SK-N-SH (cell line): ENCODE measurements at regions not wholly inside any gene's neighbourhood (a gene's known extent, or its start where the extent isn't known, plus 50 kb on each side); places are given as distances from the start of the nearest gene placed in this dataset.

ENCODE experiments used
- CTCF ChIA-PET: fragments of 300-600, 350-600 bp; formaldehyde crosslinking; extraction: SDS; loops from one replicate; lab custom pipeline; 2021; lab: Yijun Ruan, JAX
- POLR2A ChIA-PET: fragments of 350-600 bp; sonication (Branson Sonifier 250); formaldehyde crosslinking; extraction: SDS; loops from one replicate; lab custom pipeline; 2020; ENCODE audit warnings: antibody characterized with exemption, inconsistent platforms; lab: Yijun Ruan, JAX
- DNase-seq: peaks from one replicate; pipeline ENCODE4 v3.0.0; 2012
- H2AFZ ChIP-seq: fragments of 200-600 bp; sonication (generic); 2 replicates; pipeline ENCODE4 v1.8.1; 2016; ENCODE audit warnings: antibody characterized with exemption, mild to moderate bottlenecking, low read depth
- H3F3A ChIP-seq: fragments of 200-600 bp; sonication (generic); replicated peaks from 2 replicates; pipeline ENCODE3; 2016; ENCODE audit warnings: antibody characterized with exemption, mild to moderate bottlenecking; ENCODE audit not compliant: insufficient read depth
- H3K27ac ChIP-seq, 2 experiments: fragments of 200-500 bp in 1 of 2; fragments of 200-600 bp in 1 of 2; sonication (Bioruptor generic) in 1 of 2; sonication (generic), shearing (Covaris generic) in 1 of 2; 2 replicates each; pipeline versions ENCODE4 v1.5.1 to v1.6.1; 2014 to 2016; ENCODE audit warnings: low read depth in 2 of 2, inconsistent platforms in 1 of 2, low read length in 1 of 2, mild to moderate bottlenecking in 1 of 2, mixed read lengths in 1 of 2
- H3K27me3 ChIP-seq: fragments of 200-600 bp; sonication (generic), shearing (Covaris generic); 2 replicates; pipeline ENCODE4 v1.6.1; 2016; ENCODE audit warnings: mixed run types; ENCODE audit not compliant: insufficient read depth
- H3K36me3 ChIP-seq, 2 experiments: fragments of 200-500 bp in 1 of 2; fragments of 200-600 bp in 1 of 2; sonication (Bioruptor generic) in 1 of 2; sonication (generic) in 1 of 2; replicated peaks in 1 of 2; 2 replicates each; pipeline versions ENCODE3 to v1.5.1; 2014 to 2016; ENCODE audit warnings: low read length in 1 of 2, mild to moderate bottlenecking in 1 of 2; ENCODE audit not compliant: insufficient read depth in 2 of 2, control insufficient read depth in 1 of 2
- H3K4me1 ChIP-seq, 2 experiments: fragments of 200-500 bp in 1 of 2; fragments of 200-600 bp in 1 of 2; sonication (Bioruptor generic) in 1 of 2; sonication (generic), shearing (Covaris generic) in 1 of 2; 2 replicates each; pipeline versions ENCODE4 v1.5.1 to v1.6.1; 2014 to 2016; ENCODE audit warnings: low read depth in 1 of 2, low read length in 1 of 2, mixed run types in 1 of 2; ENCODE audit not compliant: insufficient read depth in 2 of 2, control insufficient read depth in 1 of 2
- H3K4me2 ChIP-seq: fragments of 200-600 bp; sonication (generic), shearing (Covaris generic); 2 replicates; pipeline ENCODE4 v1.6.1; 2017; ENCODE audit warnings: mixed run types
- H3K4me3 ChIP-seq, 2 experiments: fragments of 200-500 bp in 1 of 2; fragments of 200-600 bp in 1 of 2; sonication (Bioruptor generic) in 1 of 2; sonication (generic), shearing (Covaris generic) in 1 of 2; 2 replicates each; pipeline versions ENCODE4 v1.5.1 to v1.8.1; 2014 to 2016; ENCODE audit warnings: low read depth in 2 of 2, inconsistent platforms in 1 of 2, low read length in 1 of 2, mild to moderate bottlenecking in 1 of 2, mixed read lengths in 1 of 2, moderate library complexity in 1 of 2
- H3K79me2 ChIP-seq: fragments of 200-600 bp; sonication (generic); 2 replicates; pipeline ENCODE4 v1.8.1; 2017; ENCODE audit warnings: mild to moderate bottlenecking; ENCODE audit not compliant: insufficient read depth
- H3K9ac ChIP-seq: fragments of 200-600 bp; sonication (generic); 2 replicates; pipeline ENCODE4 v1.6.1; 2017; ENCODE audit warnings: mixed run types
- H3K9me2 ChIP-seq: fragments of 200-600 bp; sonication (generic); 2 replicates; pipeline ENCODE4 v1.6.1; 2017; ENCODE audit warnings: mixed run types
- H3K9me3 ChIP-seq: fragments of 200-600 bp; sonication (generic); 2 replicates; pipeline ENCODE4 v1.6.1; 2017; ENCODE audit warnings: mixed run types, mild to moderate bottlenecking, moderate library complexity
- H4K20me1 ChIP-seq: fragments of 200-600 bp; sonication (generic); 2 replicates; pipeline ENCODE4 v1.6.1; 2017; ENCODE audit warnings: mild to moderate bottlenecking, mixed run types; ENCODE audit not compliant: insufficient read depth
- CHD2 ChIP-seq: fragments of 150-350 bp; IDR thresholded peaks from 2 replicates; pipeline ENCODE4 v1.6.1; 2018; ENCODE audit warnings: low read length; ENCODE audit not compliant: partially characterized antibody
- CTCF ChIP-seq: fragments of 200-600 bp; sonication (generic); IDR thresholded peaks from 2 replicates; pipeline ENCODE4 v1.6.1; 2017; ENCODE audit warnings: antibody characterized with exemption, mild to moderate bottlenecking, moderate library complexity
- ELF1 ChIP-seq: IDR thresholded peaks from 2 replicates; pipeline ENCODE4 v1.4.0; 2012
- EZH2phosphoT487 ChIP-seq: fragments of 200-600 bp; sonication (generic); IDR thresholded peaks from 2 replicates; pipeline ENCODE4 v1.6.1; 2017; ENCODE audit warnings: low read depth, mixed run types, mild to moderate bottlenecking, antibody characterized with exemption, moderate library complexity, borderline replicate concordance
- FOXM1 ChIP-seq: IDR thresholded peaks from 2 replicates; pipeline ENCODE4 v1.4.0; 2012; ENCODE audit warnings: low read depth, mild to moderate bottlenecking
- GATA2 ChIP-seq: sonication (generic); formaldehyde crosslinking; IDR thresholded peaks from 2 replicates; pipeline ENCODE4 v1.5.0; 2020; ENCODE audit warnings: mild to moderate bottlenecking, missing genetic modification reagents
- IRF3 ChIP-seq: fragments of 150-350 bp; IDR thresholded peaks from 2 replicates; pipeline ENCODE4 v1.6.1; 2016; ENCODE audit warnings: mild to moderate bottlenecking, low read depth, low read length
- MAX ChIP-seq: IDR thresholded peaks from 2 replicates; pipeline ENCODE4 v1.4.0; 2012; ENCODE audit warnings: low read depth
- MXI1 ChIP-seq: IDR thresholded peaks from 2 replicates; pipeline ENCODE4 v1.6.1; 2012; ENCODE audit warnings: mild to moderate bottlenecking, low read depth, low read length, improper control_type of control experiment
- NRF1 ChIP-seq: IDR thresholded peaks from 2 replicates; pipeline ENCODE4 v1.6.1; 2012; ENCODE audit warnings: low read depth, mild to moderate bottlenecking, low read length
- POLR2AphosphoS5 ChIP-seq: IDR thresholded peaks from 2 replicates; pipeline ENCODE4 v1.6.1; 2012; ENCODE audit warnings: low read depth, low read length
- RAD21 ChIP-seq: IDR thresholded peaks from 2 replicates; pipeline ENCODE4 v1.6.1; 2012; ENCODE audit warnings: mild to moderate bottlenecking, low read length
- SIN3A ChIP-seq: IDR thresholded peaks from 2 replicates; pipeline ENCODE4 v1.6.1; 2012; ENCODE audit warnings: low read depth, mild to moderate bottlenecking, low read length, moderate library complexity, borderline replicate concordance
- TCF12 ChIP-seq: IDR thresholded peaks from 2 replicates; pipeline ENCODE4 v1.4.0; 2012
- USF1 ChIP-seq: IDR thresholded peaks from 2 replicates; pipeline ENCODE4 v1.4.0; 2012; ENCODE audit warnings: low read depth, borderline replicate concordance
- USF2 ChIP-seq: fragments of 150-350 bp; IDR thresholded peaks from 2 replicates; pipeline ENCODE4 v1.6.1; 2017; ENCODE audit warnings: antibody characterized with exemption, low read length, low read depth, borderline replicate concordance
- YY1 ChIP-seq: IDR thresholded peaks from 2 replicates; pipeline ENCODE4 v1.4.0; 2012; ENCODE audit warnings: low read depth, mild to moderate bottlenecking
- ZBTB33 ChIP-seq: IDR thresholded peaks from 2 replicates; pipeline ENCODE4 v1.4.0; 2012; ENCODE audit warnings: low read depth, borderline replicate concordance

- Histone ChIP-seq H3K9ac (no peak overlapping the region), H3K4me2 (no peak overlapping the region), H3K4me3 (no peak overlapping the region), H3K4me1 (no peaks in the 10 kb centered on the region; a peak in 1 of 4 replicates), H4K20me1 (no peaks in the 10 kb centered on the region), H3K9me3 (no peaks in the 10 kb centered on the region), H3K9me2 (no peaks in the 10 kb centered on the region), H2AFZ (no peak overlapping the region), H3K27ac (no peak overlapping the region), H3K79me2 (no peaks in the 10 kb centered on the region), H3K27me3 (no peaks in the 10 kb centered on the region), H3K36me3 (no peaks in the 10 kb centered on the region)
- ChIA-PET CTCF (interaction anchor here (0.6 kb wide), 1 partner anchor 8 kb away, joined by 3 read pairs; no protein-coding TSS in a partner anchor), POLR2A (no interaction called here)
- TF ChIP-seq CTCF: no peak
- no peak for TF ChIP-seq MAX
- TF ChIP-seq USF2: no peak
- TF ChIP-seq GATA2 (CRISPR knock-in tag): no peak
- TF ChIP-seq SIN3A: no peak
- TF ChIP-seq NRF1: no peak
- no peak for TF ChIP-seq RAD21
- no peak for TF ChIP-seq USF1
- TF ChIP-seq IRF3: no peak
- TF ChIP-seq MXI1: no peak
- TF ChIP-seq EZH2phosphoT487: no peak
- TF ChIP-seq FOXM1: no peak
- TF ChIP-seq CHD2: no peak
- no peak for TF ChIP-seq ZBTB33
- no peak for TF ChIP-seq POLR2AphosphoS5
- no peak for TF ChIP-seq TCF12
- no peak for TF ChIP-seq ELF1
- TF ChIP-seq YY1: no peak
- TF ChIP-seq, all 33 proteins: peak for 0
- no peak for DNase-seq
- H3F3A ChIP-seq: no peaks in the 10 kb centered on the region
These were observed 582.0 kb upstream of the TMPRSS15 start for GRCh38 chr21:18985584-18985983.
